HCT116 (cell line): ENCODE measurements at regions not wholly inside any gene's neighbourhood (a gene's known extent, or its start where the extent isn't known, plus 50 kb on each side); places are given as distances from the start of the nearest gene placed in this dataset.
A peak's percentile ranks its signal among the peaks of the same experiment; 100 is the strongest.

Experiments used
- ATAC-seq: fragments of 200-7000 bp; cut with Tn5 transposase; 2 replicates; pipeline ENCODE4 v1.9.1; 2020; ENCODE audit warnings: mild to moderate bottlenecking, moderate library complexity
- BruUV-seq: library from RNA; stranded (reverse); fragments of 400-500 nt; replicated peaks from 2 replicates; lab custom pipeline; 2021; lab: Mats Ljungman, UMichigan
- CTCF ChIA-PET: fragments of 300-600 bp; sonication (Branson Sonifier 250); formaldehyde crosslinking; loops from one replicate; lab custom pipeline; 2021; ENCODE audit warnings: antibody characterized with exemption; lab: Charles Lee
- POLR2A ChIA-PET: fragments of 300-600, 350-600 bp; sonication (Branson Sonifier 250); formaldehyde crosslinking; loops from one replicate; lab custom pipeline; 2021; ENCODE audit warnings: antibody characterized with exemption; lab: Charles Lee
- RAD21 ChIA-PET, 2 experiments: fragments of 300-600 bp; sonication (Branson Sonifier 250); formaldehyde crosslinking; loops; one replicate each; lab custom pipeline; 2023; ENCODE audit warnings: low total read pairs in 2 of 2; ENCODE audit not compliant: uncharacterized antibody in 2 of 2, unreplicated experiment in 2 of 2, low non-redundant PET in 1 of 2; lab: Charles Lee
- DNase-seq: peaks from one replicate; pipeline ENCODE4 v3.0.0-alpha.2; 2010; ENCODE audit warnings: low read depth, low spot score
- H2AFZ ChIP-seq: fragments of 200-600 bp; shearing (Covaris generic), sonication (generic); 2 replicates; pipeline ENCODE4 v1.6.1; 2017; ENCODE audit warnings: low read depth, mixed run types, mixed read lengths, antibody characterized with exemption, low read length; ENCODE audit not compliant: poor library complexity, severe bottlenecking
- H3K27ac ChIP-seq: 2 replicates; pipeline ENCODE4 v1.5.1; 2012; ENCODE audit warnings: low read depth, low read length
- H3K27me3 ChIP-seq: fragments of 200-600 bp; sonication (generic); 2 replicates; pipeline ENCODE4 v1.6.1; 2016; ENCODE audit warnings: mixed run types, low read length, mixed read lengths; ENCODE audit not compliant: insufficient read depth
- H3K36me3 ChIP-seq, 2 experiments: fragments of 200-500 bp in 1 of 2; fragments of 200-600 bp in 1 of 2; sonication (Bioruptor generic) in 1 of 2; sonication (generic) in 1 of 2; 2 replicates each; pipeline versions ENCODE4 v1.5.1 to v1.6.1; 2014 to 2016; ENCODE audit warnings: low read length in 2 of 2, inconsistent platforms in 1 of 2, mixed read lengths in 1 of 2, mixed run types in 1 of 2; ENCODE audit not compliant: insufficient read depth in 2 of 2, control insufficient read depth in 1 of 2
- H3K4me1 ChIP-seq, 2 experiments: fragments of 200-600 bp in 1 of 2; sonication (generic) in 1 of 2; 2 replicates each; pipeline versions ENCODE4 v1.5.1 to v1.6.1; 2012 to 2017; ENCODE audit warnings: low read length in 2 of 2, inconsistent platforms in 1 of 2, mild to moderate bottlenecking in 1 of 2, mixed read lengths in 1 of 2, mixed run types in 1 of 2, moderate library complexity in 1 of 2; ENCODE audit not compliant: insufficient read depth in 2 of 2, control insufficient read depth in 1 of 2
- H3K4me2 ChIP-seq: fragments of 200-600 bp; sonication (generic); 2 replicates; pipeline ENCODE4 v1.6.1; 2017; ENCODE audit warnings: mixed run types, low read length, mixed read lengths
- H3K4me3 ChIP-seq, 2 experiments: fragments of 200-600 bp in 1 of 2; sonication (generic) in 1 of 2; replicated peaks in 1 of 2; 2 replicates each; pipeline ENCODE4 v1.5.1; 2011 to 2016; ENCODE audit warnings: low read length in 2 of 2, control low read depth in 1 of 2, low read depth in 1 of 2, mild to moderate bottlenecking in 1 of 2, mixed read lengths in 1 of 2, mixed run types in 1 of 2
- H3K79me2 ChIP-seq: fragments of 200-600 bp; sonication (generic); 2 replicates; pipeline ENCODE4 v1.6.1; 2017; ENCODE audit warnings: mild to moderate bottlenecking, mixed run types, low read length, moderate library complexity, mixed read lengths; ENCODE audit not compliant: insufficient read depth
- H3K9ac ChIP-seq: fragments of 200-600 bp; sonication (generic); 2 replicates; pipeline ENCODE4 v1.6.1; 2016; ENCODE audit warnings: low read length, mixed read lengths
- H3K9me2 ChIP-seq: fragments of 200-600 bp; sonication (generic), shearing (Covaris generic); 2 replicates; pipeline ENCODE4 v1.6.1; 2017; ENCODE audit warnings: mixed run types, mild to moderate bottlenecking, moderate library complexity; ENCODE audit not compliant: insufficient read depth
- H3K9me3 ChIP-seq, 2 experiments: fragments of 200-500 bp in 1 of 2; fragments of 200-600 bp in 1 of 2; sonication (Bioruptor generic) in 1 of 2; sonication (generic) in 1 of 2; 2 replicates each; pipeline ENCODE4 v1.6.1; 2014 to 2017; ENCODE audit warnings: low read length in 2 of 2, mixed read lengths in 2 of 2, inconsistent platforms in 1 of 2, low read depth in 1 of 2, mild to moderate bottlenecking in 1 of 2, mixed run types in 1 of 2, moderate library complexity in 1 of 2; ENCODE audit not compliant: control insufficient read depth in 1 of 2, insufficient read depth in 1 of 2
- H4K20me1 ChIP-seq: fragments of 200-600 bp; sonication (generic), shearing (Covaris generic); 2 replicates; pipeline ENCODE4 v1.6.1; 2017; ENCODE audit warnings: mixed run types, mild to moderate bottlenecking, moderate library complexity; ENCODE audit not compliant: insufficient read depth
- CEBPB ChIP-seq: IDR thresholded peaks from 2 replicates; pipeline ENCODE4 v1.6.1; 2012; ENCODE audit warnings: low read depth
- EGR1 ChIP-seq: IDR thresholded peaks from 2 replicates; pipeline ENCODE4 v1.6.1; 2012; ENCODE audit warnings: low read depth
- EZH2phosphoT487 ChIP-seq: fragments of 200-600 bp; IDR thresholded peaks from 2 replicates; pipeline ENCODE4 v1.6.1; 2018; ENCODE audit warnings: antibody characterized with exemption, borderline replicate concordance
- FOSL1 ChIP-seq: IDR thresholded peaks from 2 replicates; pipeline ENCODE4 v1.6.1; 2012; ENCODE audit warnings: low read depth
- POLR2A ChIP-seq: IDR thresholded peaks from 2 replicates; pipeline ENCODE4 v1.7.0; 2011; ENCODE audit warnings: borderline replicate concordance; ENCODE audit not compliant: insufficient read depth, insufficient read length; ENCODE audit errors: extremely low read depth
- SRF ChIP-seq: IDR thresholded peaks from 2 replicates; pipeline ENCODE4 v1.6.1; 2012; ENCODE audit warnings: low read depth
- intact Hi-C: fragments of 100-400 bp; cut with micrococcal nuclease; formaldehyde crosslinking; loops from 2 replicates; pipeline ENCODE4 v1.10.0; 2022

DNA sequence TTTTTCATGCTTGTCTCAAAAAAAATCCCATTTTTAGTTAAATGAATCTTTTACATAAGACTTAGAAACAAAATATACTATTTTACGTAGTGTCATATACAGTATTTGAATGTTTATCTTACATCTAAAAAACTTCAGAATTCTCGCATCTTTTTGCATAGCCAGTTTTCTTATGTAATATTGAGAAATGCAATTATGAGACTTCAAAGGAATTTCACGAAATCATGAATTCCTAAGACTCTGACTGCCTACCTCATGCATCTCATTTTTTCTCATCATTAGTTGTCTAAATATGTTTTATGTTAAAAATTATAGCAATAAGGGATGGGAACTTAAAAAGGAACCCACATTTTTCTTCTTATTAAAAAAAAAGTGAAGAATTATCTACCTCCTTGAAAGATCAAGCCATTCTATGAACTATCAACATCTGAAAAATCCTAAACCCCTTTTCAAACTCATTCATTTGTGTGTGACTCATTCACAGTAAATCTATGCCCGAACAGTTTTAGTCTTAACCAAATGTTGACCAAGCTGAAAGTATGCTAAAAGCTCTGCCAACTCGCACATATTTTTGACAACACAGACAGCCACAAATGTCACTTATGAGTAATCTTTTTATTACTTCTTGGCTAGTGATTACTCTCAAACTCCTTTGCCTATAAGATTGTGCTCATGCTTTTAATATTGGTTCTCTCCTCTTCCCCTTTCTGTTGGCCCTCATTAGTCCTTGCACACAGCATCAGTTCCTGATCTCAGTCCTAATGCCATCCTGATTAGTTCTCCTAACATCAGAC, 115.9 kb downstream of the DCLK3 start:
- Histone ChIP-seq H3K79me2 (no peaks in the 10 kb centered on the region), H2AFZ (no peak overlapping the region), H3K4me1 (peaks cover 0 to 16% of the 10 kb centered on the region in 2 experiments; a peak in 2 of 4 replicates), H3K27me3 (peaks cover 29% of the 10 kb centered on the region), H3K4me2 (peak overlapping the region; percentile 1; the same call in 1 of the 2 replicates), H3K36me3 (no peaks in the 10 kb centered on the region), H3K9me3 (no peaks in the 10 kb centered on the region), H3K9me2 (no peaks in the 10 kb centered on the region), H3K27ac (no peak overlapping the region), H3K9ac (no peak overlapping the region), H4K20me1 (no peaks in the 10 kb centered on the region; the same call in 1 of the 2 replicates), H3K4me3 (no peak overlapping the region)
- ATAC-seq (peak; percentile 25; the same call in 1 of the 2 replicates), DNase-seq (peak; percentile 6)
- no peak for TF ChIP-seq POLR2A
- no peak for TF ChIP-seq EZH2phosphoT487
- TF ChIP-seq SRF: no peak
- 0 out of 2 replicates have a peak, but pooled peaks have one; percentile 27 for TF ChIP-seq FOSL1
- no peak for TF ChIP-seq CEBPB
- intact Hi-C loops: no loop called here
- ChIA-PET RAD21 (no interaction called here), CTCF (no interaction called here), POLR2A (no interaction called here)
- no TSS peak for BruUV-seq

DNA sequence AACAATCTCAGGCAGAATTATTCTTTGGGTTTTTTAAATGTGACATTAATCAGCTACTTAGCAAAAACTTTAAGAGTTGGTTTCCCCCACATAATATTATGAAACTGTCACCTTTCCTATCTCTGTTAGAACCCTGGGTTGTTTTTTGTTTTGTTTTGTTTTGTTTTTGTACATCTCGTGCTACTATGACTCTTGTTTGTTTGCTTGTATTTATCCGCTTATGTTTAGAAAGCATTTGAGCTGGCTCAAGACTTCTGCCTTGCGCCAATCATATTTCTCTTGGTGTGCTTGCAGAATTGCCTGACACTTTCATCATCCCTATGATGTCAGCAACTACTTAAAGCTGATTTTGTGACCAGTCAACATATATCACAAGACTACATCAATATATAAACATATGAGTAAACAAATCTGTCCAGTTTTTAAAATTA, 116.9 kb downstream of the DCLK3 start:
- no peak for ATAC-seq
- no peak overlapping the region for H3K4me2 ChIP-seq

More for the DNA sequence above, 116.9 kb downstream of the DCLK3 start:
- ChIA-PET CTCF (no interaction called here), POLR2A (no interaction called here), RAD21 (no interaction called here)
- Histone ChIP-seq H3K9me3 (no peaks in the 10 kb centered on the region), H3K9me2 (no peaks in the 10 kb centered on the region), H3K27me3 (peaks cover 29% of the 10 kb centered on the region), H2AFZ (no peak overlapping the region), H3K4me3 (no peak overlapping the region), H3K27ac (no peak overlapping the region), H3K36me3 (no peaks in the 10 kb centered on the region), H3K4me1 (peaks cover 0 to 10% of the 10 kb centered on the region in 2 experiments; a peak in 2 of 4 replicates), H3K79me2 (no peaks in the 10 kb centered on the region), H3K9ac (no peak overlapping the region), H4K20me1 (no peaks in the 10 kb centered on the region; the same call in 1 of the 2 replicates)
- intact Hi-C loops: no loop called here
- no TSS peak for BruUV-seq
- no peak for TF ChIP-seq EGR1
- no peak for DNase-seq
